OCI-LY1 (cell line): ENCODE measurements at regions not wholly inside any gene's neighbourhood (a gene's known extent, or its start where the extent isn't known, plus 50 kb on each side); places are given as distances from the start of the nearest gene placed in this dataset.

Experiments used
- H2AFZ ChIP-seq: fragments of 200-600 bp; sonication (generic), shearing (Covaris generic); 2 replicates; pipeline ENCODE4 v1.6.0; 2014; ENCODE audit warnings: antibody characterized with exemption, mild to moderate bottlenecking, low read length
- H3F3A ChIP-seq: fragments of 200-600 bp; sonication (generic), shearing (Covaris generic); 2 replicates; pipeline ENCODE4 v1.6.0; 2014; ENCODE audit warnings: mild to moderate bottlenecking, antibody characterized with exemption, low read length, moderate library complexity; ENCODE audit not compliant: insufficient read depth
- H3K27ac ChIP-seq: fragments of 200-600 bp; sonication (generic); 2 replicates; pipeline ENCODE4 v1.5.1; 2014; ENCODE audit warnings: low read length, mixed run types, mild to moderate bottlenecking, low read depth; ENCODE audit not compliant: poor library complexity, severe bottlenecking
- H3K27me3 ChIP-seq: fragments of 200-600 bp; sonication (generic); 2 replicates; pipeline ENCODE4 v1.6.0; 2014; ENCODE audit warnings: antibody characterized with exemption, mild to moderate bottlenecking, low read length, moderate library complexity; ENCODE audit not compliant: insufficient read depth
- H3K36me3 ChIP-seq: fragments of 200-600 bp; sonication (generic); 2 replicates; pipeline ENCODE4 v1.6.1; 2014; ENCODE audit warnings: mild to moderate bottlenecking, antibody characterized with exemption, low read length, moderate library complexity, mixed read lengths; ENCODE audit not compliant: insufficient read depth
- H3K4me1 ChIP-seq: fragments of 200-600 bp; sonication (generic); 2 replicates; pipeline ENCODE4 v1.5.1; 2014; ENCODE audit warnings: mild to moderate bottlenecking, low read length, moderate library complexity; ENCODE audit not compliant: insufficient read depth, severe bottlenecking
- H3K4me2 ChIP-seq: fragments of 200-600 bp; sonication (generic), shearing (Covaris generic); 2 replicates; pipeline ENCODE4 v1.6.1; 2014; ENCODE audit warnings: low read length
- H3K4me3 ChIP-seq: fragments of 200-600 bp; sonication (generic); 2 replicates; pipeline ENCODE4 v1.5.1; 2014; ENCODE audit warnings: low read length, low read depth, mild to moderate bottlenecking, mixed read lengths; ENCODE audit not compliant: poor library complexity, severe bottlenecking
- H3K79me2 ChIP-seq: fragments of 200-600 bp; shearing (Covaris generic); 2 replicates; pipeline ENCODE4 v1.6.1; 2016; ENCODE audit warnings: mixed run types, low read length, mixed read lengths; ENCODE audit not compliant: insufficient read depth
- H3K9ac ChIP-seq: fragments of 200-600 bp; sonication (generic), shearing (Covaris generic); 2 replicates; pipeline ENCODE4 v1.6.1; 2014; ENCODE audit warnings: mild to moderate bottlenecking, low read length, mixed read lengths
- H3K9me2 ChIP-seq: fragments of 200-600 bp; sonication (generic), shearing (Covaris generic); 2 replicates; pipeline ENCODE4 v1.6.1; 2014; ENCODE audit warnings: low read depth, mild to moderate bottlenecking, low read length, mixed read lengths
- H3K9me3 ChIP-seq: fragments of 200-600 bp; shearing (Covaris generic); 2 replicates; pipeline ENCODE4 v1.6.1; 2014; ENCODE audit warnings: low read length, mixed read lengths
- H4K20me1 ChIP-seq: fragments of 200-600 bp; sonication (generic), shearing (Covaris generic); 2 replicates; pipeline ENCODE4 v1.6.0; 2016; ENCODE audit warnings: mild to moderate bottlenecking, low read length; ENCODE audit not compliant: insufficient read depth
- CTCF ChIP-seq: fragments of 200-600 bp; sonication (generic), shearing (Covaris generic); IDR thresholded peaks from 2 replicates; pipeline ENCODE4 v1.5.1; 2017; ENCODE audit warnings: mild to moderate bottlenecking, antibody characterized with exemption, low read length, moderate library complexity, mixed read lengths
- EZH2 ChIP-seq: fragments of 200-600 bp; sonication (generic), shearing (Covaris generic); IDR thresholded peaks from 2 replicates; pipeline ENCODE4 v1.8.0; 2017; ENCODE audit warnings: borderline replicate concordance, mixed run types, mild to moderate bottlenecking, antibody characterized with exemption, low read length, moderate library complexity, mixed read lengths

- no peak overlapping the region for H3K9ac ChIP-seq
- H3K27ac ChIP-seq = no peak overlapping the region
- H3K79me2 ChIP-seq = no peaks in the 10 kb centered on the region
- TF ChIP-seq EZH2 = no peak
- no peaks in the 10 kb centered on the region for H3K9me2 ChIP-seq
- H3K4me2 ChIP-seq = no peak overlapping the region
- H3K9me3 ChIP-seq = no peaks in the 10 kb centered on the region
- H3F3A ChIP-seq = no peaks in the 10 kb centered on the region
- no peak overlapping the region for H3K4me3 ChIP-seq
- no peaks in the 10 kb centered on the region for H4K20me1 ChIP-seq
- H3K36me3 ChIP-seq = no peaks in the 10 kb centered on the region
- H2AFZ ChIP-seq = no peak overlapping the region
- no peaks in the 10 kb centered on the region for H3K27me3 ChIP-seq
- no peaks in the 10 kb centered on the region for H3K4me1 ChIP-seq
Measured at GRCh38 chr4:149951152-149951900, 126.9 kb upstream of the DCLK2 start.

GRCh38 chr4:149952101-149952500 is 126.1 kb upstream of the DCLK2 start:
- no peaks in the 10 kb centered on the region for H3K4me1 ChIP-seq
- no peak overlapping the region for H3K9ac ChIP-seq
- H3K36me3 ChIP-seq = no peaks in the 10 kb centered on the region
- no peaks in the 10 kb centered on the region for H3F3A ChIP-seq
- TF ChIP-seq CTCF (no peak), EZH2 (no peak)
- H3K4me3 ChIP-seq = no peak overlapping the region
- H3K4me2 ChIP-seq = no peak overlapping the region
- H3K79me2 ChIP-seq = no peaks in the 10 kb centered on the region
- no peak overlapping the region for H3K27ac ChIP-seq
- no peaks in the 10 kb centered on the region for H4K20me1 ChIP-seq
- no peak overlapping the region for H2AFZ ChIP-seq
- no peaks in the 10 kb centered on the region for H3K27me3 ChIP-seq
- no peaks in the 10 kb centered on the region for H3K9me2 ChIP-seq
- H3K9me3 ChIP-seq = no peaks in the 10 kb centered on the region

GRCh38 chr4:149952716-149953115 is 125.5 kb upstream of the DCLK2 start:
- no peaks in the 10 kb centered on the region for H3K9me2 ChIP-seq

More at GRCh38 chr4:149952716-149953115, 125.5 kb upstream of the DCLK2 start:
- Histone ChIP-seq H3K9ac (no peak overlapping the region), H3K27ac (no peak overlapping the region), H3K4me2 (no peak overlapping the region), H3K4me3 (no peak overlapping the region), H3K27me3 (no peaks in the 10 kb centered on the region), H4K20me1 (no peaks in the 10 kb centered on the region), H3K36me3 (no peaks in the 10 kb centered on the region), H2AFZ (no peak overlapping the region), H3K4me1 (no peaks in the 10 kb centered on the region), H3K9me3 (no peaks in the 10 kb centered on the region), H3K79me2 (no peaks in the 10 kb centered on the region), H3F3A (no peaks in the 10 kb centered on the region)
- TF ChIP-seq CTCF = no peak
